HG02884 (cell line): ENCODE measurements at regions not wholly inside any gene's neighbourhood (a gene's known extent, or its start where the extent isn't known, plus 50 kb on each side); places are given as distances from the start of the nearest gene placed in this dataset.
"Not testable (repeated sequence)": the region's sequence is repeated elsewhere in the genome, so short reads cannot be mapped to it uniquely, and the experiment has no call there.

Experiments used
- ATAC-seq: cut with Tn5 transposase; IDR thresholded peaks from one replicate; pipeline ENCODE4 v1.9.1; 2021; ENCODE audit warnings: mild to moderate bottlenecking, moderate library complexity; ENCODE audit not compliant: unreplicated experiment

- no peak for ATAC-seq
These were observed 322.1 kb upstream of the AUTS2 start for GRCh38 chr7:69276011-69276729.

GRCh38 chr7:69277366-69277765, 320.9 kb upstream of the AUTS2 start:
- ATAC-seq = no peak

- ATAC-seq = no peak
These were observed 315.3 kb upstream of the AUTS2 start for GRCh38 chr7:69282946-69283345.

GRCh38 chr7:69283421-69283820, 314.9 kb upstream of the AUTS2 start:
- no peak for ATAC-seq

- ATAC-seq = no peak
These were observed 312.4 kb upstream of the AUTS2 start for GRCh38 chr7:69285854-69286253.

- ATAC-seq = no peak
These were observed 302.3 kb upstream of the AUTS2 start for GRCh38 chr7:69295977-69296376.

GRCh38 chr7:69301253-69301652, 297.0 kb upstream of the AUTS2 start:
- ATAC-seq = no peak

GRCh38 chr7:69309601-69310000, 288.7 kb upstream of the AUTS2 start:
- ATAC-seq = no peak

- no peak for ATAC-seq
These were observed 286.8 kb upstream of the AUTS2 start for GRCh38 chr7:69311489-69311888.

- not testable (repeated sequence) for ATAC-seq
These were observed 284.4 kb upstream of the AUTS2 start for GRCh38 chr7:69313852-69314251.

- no peak for ATAC-seq
These were observed 279.5 kb upstream of the AUTS2 start for GRCh38 chr7:69318794-69319193.

GRCh38 chr7:69328516-69328915, 269.8 kb upstream of the AUTS2 start:
- ATAC-seq = no peak

- no peak for ATAC-seq
These were observed 263.6 kb upstream of the AUTS2 start for GRCh38 chr7:69334701-69335100.

- ATAC-seq = no peak
These were observed 262.9 kb upstream of the AUTS2 start for GRCh38 chr7:69335331-69335730.

- no peak for ATAC-seq
These were observed 261.3 kb upstream of the AUTS2 start for GRCh38 chr7:69336976-69337375.

- ATAC-seq = no peak
These were observed 260.1 kb upstream of the AUTS2 start for GRCh38 chr7:69338144-69338543.

- no peak for ATAC-seq
These were observed 257.0 kb upstream of the AUTS2 start for GRCh38 chr7:69341288-69341687.

- ATAC-seq = no peak
These were observed 256.0 kb upstream of the AUTS2 start for GRCh38 chr7:69342154-69342884.

- ATAC-seq = no peak
These were observed 249.0 kb upstream of the AUTS2 start for GRCh38 chr7:69349291-69349690.

GRCh38 chr7:69358163-69358821, 240.0 kb upstream of the AUTS2 start:
- no peak for ATAC-seq

GRCh38 chr7:69359003-69359700, 239.1 kb upstream of the AUTS2 start:
- ATAC-seq = no peak
